Gastroesophageal sphincter (tissue), 4 donors: ENCODE measurements at regions not wholly inside any gene's neighbourhood (a gene's known extent, or its start where the extent isn't known, plus 50 kb on each side); places are given as distances from the start of the nearest gene placed in this dataset.

Experiments used
- ATAC-seq: fragments of 150-250 bp; one replicate; pipeline ENCODE4 v1.9.1; 2016; ENCODE audit warnings: mild to moderate bottlenecking, moderate library complexity
- H3K27ac ChIP-seq, 4 donors: fragments of 200-600 bp; sonication (generic) in 3 of 4; 1 replicate in 3 of 4; 2 replicates in 1 of 4; pipeline ENCODE4 v1.5.1; 2016 to 2019
- H3K27me3 ChIP-seq: fragments of 200-600 bp; sonication (generic); one replicate; pipeline ENCODE4 v1.5.1; 2019
- H3K36me3 ChIP-seq, 2 donors: fragments of 200-600 bp; sonication (generic); one replicate each; pipeline ENCODE4 v1.5.1; 2019; ENCODE audit warnings: control low read depth in 1 of 2
- H3K4me1 ChIP-seq, 3 donors: fragments of 200-600 bp; sonication (generic); 1 replicate in 2 of 3; 2 replicates in 1 of 3; pipeline ENCODE4 v1.5.1; 2016 to 2019; ENCODE audit warnings: control low read depth in 2 of 3
- H3K4me3 ChIP-seq, 2 donors: fragments of 200-600 bp; sonication (generic); one replicate each; pipeline ENCODE4 v1.5.1; 2019; ENCODE audit warnings: mild to moderate bottlenecking in 1 of 2, moderate library complexity in 1 of 2
- H3K9me3 ChIP-seq, 3 donors: fragments of 200-600 bp; sonication (generic); one replicate each; pipeline ENCODE4 v1.5.1; 2017 to 2019; ENCODE audit warnings: control low read depth in 2 of 3
- EP300 ChIP-seq: sonication (generic); formaldehyde crosslinking; IDR thresholded peaks from one replicate; pipeline ENCODE4 v1.6.1; 2017; ENCODE audit warnings: antibody characterized with exemption, mild to moderate bottlenecking
- POLR2A ChIP-seq, 2 donors: fragments of 450-650 bp; IDR thresholded peaks; one replicate each; pipeline ENCODE4 v1.6.1; 2017; ENCODE audit warnings: antibody characterized with exemption in 2 of 2, mild to moderate bottlenecking in 2 of 2, moderate library complexity in 1 of 2
- POLR2AphosphoS5 ChIP-seq: sonication (generic); formaldehyde crosslinking; IDR thresholded peaks from one replicate; pipeline ENCODE4 v1.6.1; 2017; ENCODE audit warnings: antibody characterized with exemption
- WGBS, 2 donors: methylation state at CpG; one replicate each; pipeline ENCODE4 v1.1.5; 2018; ENCODE audit warnings: low coverage in 1 of 2; 5-methylcytosine and 5-hydroxymethylcytosine counted together
- TF ChIP-seq, protein P1 (sequence below), 4 experiments: fragments of 200-600 bp in 2 of 4; fragments of 450-650 bp in 2 of 4; sonication (generic) in 1 of 4; IDR thresholded peaks; one replicate each; pipeline ENCODE4 v1.5.1; 2017 to 2019; ENCODE audit warnings: antibody characterized with exemption in 4 of 4, mild to moderate bottlenecking in 2 of 4, moderate library complexity in 2 of 4

DNA sequence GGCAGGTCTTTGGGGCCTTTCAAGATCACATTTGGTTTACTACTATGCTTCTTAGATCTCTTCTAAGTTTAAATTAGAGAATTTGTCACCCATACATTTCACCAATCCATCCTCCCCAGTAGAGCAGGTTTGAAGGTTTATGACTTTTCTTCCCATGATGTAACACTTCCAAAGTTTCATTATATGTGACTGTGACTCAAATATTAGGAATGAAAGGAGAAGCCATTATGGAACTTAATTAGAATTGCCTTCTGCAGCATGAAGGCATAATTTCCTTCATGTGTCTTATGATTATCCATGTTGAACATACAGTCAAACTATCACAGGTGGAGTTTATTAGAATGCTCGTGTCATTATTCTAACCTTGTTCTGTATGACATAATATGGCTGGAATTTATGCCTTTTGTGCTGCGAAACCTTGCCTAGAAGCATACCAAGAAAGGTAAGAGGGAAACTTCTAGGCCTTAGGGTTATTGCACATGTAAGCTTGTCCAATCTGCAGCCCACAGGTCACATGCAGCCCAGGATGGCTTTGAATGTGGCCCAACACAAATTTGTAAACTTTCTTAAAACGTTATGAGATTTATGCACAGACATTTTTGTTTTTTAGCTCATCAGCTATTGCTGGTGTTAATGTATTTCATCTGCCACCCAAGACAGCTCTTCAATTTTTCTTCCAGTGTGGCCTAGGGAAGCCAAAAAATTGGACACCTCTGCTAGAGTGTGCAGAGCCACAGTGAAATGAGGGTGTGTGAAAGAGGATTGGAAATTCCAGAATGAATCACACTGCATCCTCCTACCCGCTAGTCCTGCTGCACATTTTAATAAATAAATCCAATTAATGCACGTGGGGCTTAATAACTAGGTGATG, 133.6 kb downstream of the TMEM26 start:
- Histone ChIP-seq H3K9me3 (no peaks in the 10 kb centered on the region), H3K27ac (no peak overlapping the region), H3K4me1 (peaks cover 0 to 5% (median 0%) of the 10 kb centered on the region in 3 donors), H3K27me3 (no peaks in the 10 kb centered on the region), H3K4me3 (no peak overlapping the region), H3K36me3 (no peaks in the 10 kb centered on the region)
- 74 to 76% methylated on average over 5 of the region's 5 CpGs for WGBS, 2 donors
- TF ChIP-seq, protein P1, sequence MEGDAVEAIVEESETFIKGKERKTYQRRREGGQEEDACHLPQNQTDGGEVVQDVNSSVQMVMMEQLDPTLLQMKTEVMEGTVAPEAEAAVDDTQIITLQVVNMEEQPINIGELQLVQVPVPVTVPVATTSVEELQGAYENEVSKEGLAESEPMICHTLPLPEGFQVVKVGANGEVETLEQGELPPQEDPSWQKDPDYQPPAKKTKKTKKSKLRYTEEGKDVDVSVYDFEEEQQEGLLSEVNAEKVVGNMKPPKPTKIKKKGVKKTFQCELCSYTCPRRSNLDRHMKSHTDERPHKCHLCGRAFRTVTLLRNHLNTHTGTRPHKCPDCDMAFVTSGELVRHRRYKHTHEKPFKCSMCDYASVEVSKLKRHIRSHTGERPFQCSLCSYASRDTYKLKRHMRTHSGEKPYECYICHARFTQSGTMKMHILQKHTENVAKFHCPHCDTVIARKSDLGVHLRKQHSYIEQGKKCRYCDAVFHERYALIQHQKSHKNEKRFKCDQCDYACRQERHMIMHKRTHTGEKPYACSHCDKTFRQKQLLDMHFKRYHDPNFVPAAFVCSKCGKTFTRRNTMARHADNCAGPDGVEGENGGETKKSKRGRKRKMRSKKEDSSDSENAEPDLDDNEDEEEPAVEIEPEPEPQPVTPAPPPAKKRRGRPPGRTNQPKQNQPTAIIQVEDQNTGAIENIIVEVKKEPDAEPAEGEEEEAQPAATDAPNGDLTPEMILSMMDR (IDR thresholded peaks at IDR 0.05), result no peak
- TF ChIP-seq POLR2A (IDR thresholded peaks at IDR 0.05), result no peak
- TF ChIP-seq POLR2AphosphoS5, result no peak
- no peak for TF ChIP-seq EP300
- no peak for ATAC-seq

DNA sequence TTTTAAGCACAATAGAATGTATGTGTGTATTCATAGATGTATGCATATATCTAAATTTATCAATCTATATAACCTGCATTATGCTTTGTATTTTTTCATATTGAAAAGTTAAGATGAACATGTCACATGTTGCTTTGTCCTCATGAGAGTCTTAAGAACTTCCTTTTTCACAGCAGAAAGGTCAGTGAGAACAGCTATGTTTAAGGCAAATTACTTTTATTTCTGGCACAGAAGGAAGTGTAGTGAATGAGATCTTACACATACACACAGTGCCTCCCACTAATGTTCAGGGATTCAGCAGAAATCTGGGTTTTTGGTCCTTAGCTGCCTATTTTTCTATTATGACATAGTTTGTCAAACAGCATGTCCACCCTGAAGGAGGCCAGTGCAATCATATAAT, 134.8 kb downstream of the TMEM26 start:
- H3K4me1 ChIP-seq, result peaks cover 0 to 11% (median 3%) of the 10 kb centered on the region in 3 donors
- no peak for TF ChIP-seq POLR2A (IDR thresholded peaks at IDR 0.05)
- no peaks in the 10 kb centered on the region for H3K9me3 ChIP-seq
- ATAC-seq, result no peak
- H3K27ac ChIP-seq, result no peak overlapping the region
- no peak overlapping the region for H3K4me3 ChIP-seq
- no peaks in the 10 kb centered on the region for H3K36me3 ChIP-seq
- no peaks in the 10 kb centered on the region for H3K27me3 ChIP-seq

DNA sequence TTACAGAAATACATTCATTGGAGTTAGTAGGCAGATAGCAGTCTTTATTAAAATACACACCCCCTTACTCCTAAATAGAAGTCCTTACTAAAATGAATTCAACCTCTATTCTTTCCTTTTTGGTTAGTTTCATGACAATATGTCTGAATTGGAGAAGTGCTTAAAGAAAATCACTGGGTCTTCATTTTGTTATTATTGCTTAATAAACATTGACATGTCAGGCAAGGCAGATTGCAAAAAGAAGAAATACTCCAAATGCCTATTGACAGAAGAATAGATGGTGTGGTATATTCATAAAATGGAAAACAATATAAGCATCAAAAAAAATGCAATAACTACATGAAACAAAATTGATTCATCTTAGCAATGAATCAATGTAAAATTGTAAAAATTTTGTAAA, 135.5 kb downstream of the TMEM26 start:
- H3K4me1 ChIP-seq, result peaks cover 0 to 14% (median 3%) of the 10 kb centered on the region in 3 donors
- no peaks in the 10 kb centered on the region for H3K9me3 ChIP-seq
- H3K27me3 ChIP-seq, result no peaks in the 10 kb centered on the region
- no peak for TF ChIP-seq POLR2AphosphoS5
- ATAC-seq, result no peak
- no peak overlapping the region for H3K27ac ChIP-seq
- H3K36me3 ChIP-seq, result no peaks in the 10 kb centered on the region
- H3K4me3 ChIP-seq, result no peak overlapping the region

DNA sequence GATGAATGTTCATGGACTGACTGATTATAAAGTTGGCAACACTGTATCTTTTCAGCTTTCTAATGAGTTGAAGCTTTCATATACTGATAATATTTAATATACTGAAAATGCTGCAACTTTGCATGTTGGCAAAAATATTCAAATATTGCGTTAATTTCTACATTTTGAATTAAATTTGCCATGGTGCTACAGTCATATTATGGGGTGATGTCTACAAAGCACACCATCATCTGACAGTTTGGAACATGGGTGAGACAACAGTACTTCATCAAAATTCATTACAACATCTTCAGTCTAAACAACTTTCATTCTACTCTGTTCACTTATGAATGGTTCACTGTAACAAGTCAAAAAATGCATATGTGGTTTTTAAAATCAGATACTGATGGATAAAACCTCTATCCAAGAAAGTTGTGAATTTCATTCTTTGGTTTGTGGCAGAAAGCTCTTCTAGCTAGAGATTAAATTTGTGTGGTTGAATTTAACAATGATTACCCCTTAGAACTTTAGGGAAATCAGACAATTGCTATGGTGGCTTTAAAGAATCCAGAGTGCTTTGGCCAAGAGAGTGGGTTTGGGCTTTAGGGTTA, 136.4 kb downstream of the TMEM26 start:
- TF ChIP-seq POLR2AphosphoS5, result no peak
- TF ChIP-seq, protein P1 (IDR thresholded peaks at IDR 0.05), result no peak
- TF ChIP-seq POLR2A (IDR thresholded peaks at IDR 0.05), result no peak
- no peak for TF ChIP-seq EP300
- no peak for ATAC-seq

DNA sequence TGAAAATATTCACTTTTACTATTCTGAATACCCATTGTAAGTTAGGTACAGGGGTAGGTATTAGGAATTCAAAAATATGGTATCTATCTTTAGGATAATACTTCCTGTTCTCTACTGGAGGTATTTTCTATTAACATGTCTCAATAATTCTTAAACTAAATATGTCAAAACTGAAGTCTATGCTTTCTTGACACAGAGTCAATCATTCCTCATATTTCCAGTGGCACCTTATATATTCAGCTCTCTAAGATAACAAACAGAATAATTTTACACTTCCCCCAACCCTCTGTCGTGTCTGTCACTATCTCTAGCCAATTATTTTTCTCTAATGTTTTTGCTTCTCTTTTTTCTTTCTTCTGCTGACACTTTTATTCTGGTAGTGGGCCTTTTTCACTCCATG, 138.9 kb downstream of the TMEM26 start:
- H3K27me3 ChIP-seq, result no peaks in the 10 kb centered on the region
- 80 to 86% methylated on average over 1 of the region's 1 CpG for WGBS, 2 donors
- H3K4me1 ChIP-seq, result peaks cover 0 to 9% (median 3%) of the 10 kb centered on the region in 3 donors
- no peak overlapping the region for H3K4me3 ChIP-seq
- no peak for ATAC-seq
- H3K36me3 ChIP-seq, result no peaks in the 10 kb centered on the region
- H3K27ac ChIP-seq, result no peak overlapping the region
- H3K9me3 ChIP-seq, result peaks cover 0 to 3% (median 0%) of the 10 kb centered on the region in 3 donors
- TF ChIP-seq POLR2AphosphoS5, result no peak
- TF ChIP-seq POLR2A (IDR thresholded peaks at IDR 0.05), result no peak
- TF ChIP-seq, protein P1 (IDR thresholded peaks at IDR 0.05), result no peak
- TF ChIP-seq EP300, result no peak

More for the DNA sequence above, 136.4 kb downstream of the TMEM26 start:
- Histone ChIP-seq H3K27me3 (no peaks in the 10 kb centered on the region), H3K36me3 (no peaks in the 10 kb centered on the region), H3K27ac (no peak overlapping the region), H3K9me3 (no peaks in the 10 kb centered on the region), H3K4me3 (no peak overlapping the region), H3K4me1 (peaks cover 0 to 14% (median 3%) of the 10 kb centered on the region in 3 donors)
- 100% methylated on average over 1 of the region's 1 CpG for WGBS, 2 donors

DNA sequence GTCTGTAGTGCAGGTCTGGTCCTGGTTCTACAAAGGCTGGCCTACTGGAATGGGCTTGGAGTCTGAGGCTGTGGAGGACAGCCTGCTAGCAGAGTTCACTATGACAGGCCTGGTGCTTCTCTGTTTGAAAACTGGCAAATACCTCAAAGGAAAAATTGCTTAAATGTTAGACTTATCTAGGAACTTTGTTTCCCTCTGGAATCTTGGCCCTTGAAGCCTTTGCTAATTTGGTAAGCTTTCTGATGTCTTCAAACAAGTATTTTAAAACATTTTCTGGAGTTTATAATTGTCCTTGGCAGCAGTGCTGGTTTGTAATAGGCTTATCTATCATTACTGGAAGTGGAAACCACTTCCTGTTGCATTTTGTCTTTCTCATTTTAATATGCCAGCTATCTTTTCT, 139.7 kb downstream of the TMEM26 start:
- Histone ChIP-seq H3K27me3 (no peaks in the 10 kb centered on the region), H3K4me3 (no peak overlapping the region), H3K9me3 (peaks cover 0 to 3% (median 0%) of the 10 kb centered on the region in 3 donors), H3K4me1 (peaks cover 0 to 9% (median 3%) of the 10 kb centered on the region in 3 donors), H3K36me3 (no peaks in the 10 kb centered on the region), H3K27ac (no peak overlapping the region)
- no peak for ATAC-seq
- no peak for TF ChIP-seq POLR2A (IDR thresholded peaks at IDR 0.05)
- TF ChIP-seq POLR2AphosphoS5, result no peak
- no peak for TF ChIP-seq EP300
- TF ChIP-seq, protein P1 (IDR thresholded peaks at IDR 0.05), result no peak
